ENCODE measurements at regions not wholly inside any gene's neighbourhood (a gene's known extent, or its start where the extent isn't known, plus 50 kb on each side); places are given as distances from the start of the nearest gene placed in this dataset.
"Not testable (repeated sequence)": the region's sequence is repeated elsewhere in the genome, so short reads cannot be mapped to it uniquely, and the experiment has no call there.

DNA sequence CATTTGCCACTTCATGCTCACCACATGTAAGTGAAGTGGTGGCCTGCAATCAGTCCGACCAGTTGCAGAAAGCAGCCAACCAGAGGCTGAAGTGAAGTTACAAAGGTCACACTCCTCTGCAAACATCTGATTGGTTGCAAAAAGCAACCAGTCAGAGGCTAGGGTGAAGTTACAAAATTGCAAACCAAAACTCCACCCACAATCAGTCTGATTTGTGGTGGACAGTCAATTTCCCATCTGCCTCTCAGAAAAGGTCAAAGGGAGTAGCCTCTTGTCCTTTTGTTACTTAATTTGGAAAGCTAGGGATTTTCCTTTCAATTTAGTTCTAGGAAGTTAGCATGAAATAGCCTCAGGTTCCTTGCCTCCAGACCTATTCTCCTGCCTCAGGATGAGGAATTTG is 185.0 kb downstream of the UXS1 start:
- no peak for DNase-seq (ENCODE audit: low read depth)

DNA sequence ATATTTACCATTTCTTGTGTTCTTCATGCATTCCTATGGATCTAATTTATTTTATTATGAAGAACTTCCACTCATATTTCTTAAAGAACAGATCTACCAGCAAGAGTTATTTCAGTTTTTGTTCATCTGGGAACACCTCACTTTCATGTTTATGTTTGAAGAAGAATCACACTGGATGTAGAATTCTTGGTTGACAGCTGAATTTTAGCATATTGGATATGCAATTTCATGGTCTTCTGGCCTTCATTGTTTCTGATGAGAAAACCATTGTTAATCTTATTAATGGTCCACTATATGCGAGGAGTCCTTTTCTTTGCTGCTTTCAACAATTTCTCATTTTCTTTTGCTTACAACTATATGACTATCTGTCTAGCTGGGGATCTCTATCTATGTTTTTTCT is 189.2 kb downstream of the UXS1 start:
- no peak for DNase-seq (ENCODE audit: low read depth)

DNA sequence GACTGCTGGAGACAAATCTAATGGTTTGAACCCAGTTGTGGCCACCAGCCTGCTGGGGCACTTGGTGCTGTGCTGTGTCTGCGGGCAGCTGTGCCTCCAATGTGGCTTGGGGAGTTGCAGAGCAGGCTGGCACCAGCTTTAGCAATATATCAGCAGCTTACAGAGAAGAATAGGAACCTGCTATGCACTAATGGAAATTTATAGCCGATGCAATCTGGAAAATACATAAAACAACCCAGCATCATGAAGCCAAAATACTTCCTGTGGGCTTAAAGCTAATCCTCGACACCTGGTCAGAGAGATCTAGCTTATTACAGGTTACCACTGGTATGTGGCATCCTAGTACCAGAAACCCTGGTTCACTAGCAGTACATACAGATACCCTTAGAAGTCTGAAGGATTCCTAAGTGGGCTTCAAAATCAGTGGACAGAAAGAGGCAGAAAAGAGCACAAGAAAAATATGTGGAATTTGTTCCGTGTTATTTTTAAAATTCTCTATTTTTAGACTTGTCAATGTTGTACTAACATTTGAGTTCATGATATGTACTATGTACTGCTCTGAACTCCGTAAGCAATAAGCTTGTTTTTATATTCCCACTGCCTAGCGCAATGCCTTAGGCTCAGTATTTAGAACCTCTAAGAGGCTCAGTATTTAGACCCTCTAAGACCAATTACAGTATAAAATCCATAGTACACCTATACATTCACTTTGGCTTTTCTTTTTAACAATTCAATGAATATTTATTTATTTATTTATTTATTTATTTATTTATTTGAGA is 194.7 kb downstream of the UXS1 start:
- no peak for DNase-seq (ENCODE audit: low read depth)

DNA sequence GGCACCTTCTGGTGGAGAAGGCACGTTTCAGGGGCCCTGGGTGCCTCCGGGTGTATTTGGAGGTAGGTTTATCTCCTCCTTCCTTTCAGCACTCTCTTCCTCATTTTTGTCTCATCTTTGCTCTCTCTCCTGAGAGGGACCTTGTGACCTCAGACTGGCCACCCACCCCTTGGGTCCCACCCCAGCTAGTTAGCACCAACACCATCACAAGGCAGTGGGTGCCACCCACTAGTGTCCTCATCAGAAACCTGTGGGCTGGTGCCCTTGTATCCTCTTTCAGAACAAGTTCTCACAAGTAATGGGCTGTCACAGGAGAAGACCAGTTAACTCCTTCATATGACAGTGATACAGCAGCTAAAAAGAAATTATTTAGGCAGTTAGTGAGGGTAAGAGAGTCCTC is 196.4 kb downstream of the UXS1 start:
- no peak for DNase-seq (ENCODE audit: low read depth)

DNA sequence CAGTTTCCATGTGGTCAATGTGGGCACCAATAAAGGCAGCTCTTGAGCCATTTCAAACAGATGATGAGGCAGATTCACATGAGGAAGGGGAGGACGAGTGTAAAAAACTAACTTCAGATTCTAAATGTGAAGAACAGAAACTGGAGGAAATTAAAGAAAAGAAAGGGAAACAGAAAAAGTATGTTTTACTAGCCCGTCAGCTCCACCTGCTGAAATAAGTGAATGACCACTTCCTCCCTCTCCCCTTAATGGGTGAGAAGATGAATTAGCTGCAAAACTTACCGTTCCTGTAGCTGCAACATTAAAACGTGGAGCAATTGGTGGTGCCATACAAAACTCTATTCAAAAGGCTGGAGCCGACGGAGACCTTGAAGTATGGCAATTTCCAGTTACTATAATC is 203.5 kb downstream of the UXS1 start:
- no peak for DNase-seq (ENCODE audit: low read depth)

DNA sequence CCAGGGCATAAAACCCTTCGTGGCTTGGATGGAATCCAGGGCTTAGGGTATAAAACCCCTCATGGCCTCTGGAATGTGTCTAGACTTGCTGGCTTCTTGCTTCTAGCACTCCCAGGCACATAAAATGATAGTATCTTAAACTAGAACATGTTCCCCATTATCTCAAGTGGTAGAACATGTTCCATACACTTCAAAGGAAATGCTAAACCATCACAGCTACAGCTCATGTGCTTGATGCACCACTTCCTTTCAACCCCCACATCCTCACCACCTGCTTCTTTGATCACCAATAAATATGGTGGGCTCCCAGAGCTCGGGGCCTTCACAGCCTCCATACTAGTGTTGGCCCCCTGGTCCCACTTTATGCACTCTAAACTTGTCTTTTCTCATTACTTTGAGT is 204.3 kb downstream of the UXS1 start:
- DNase-seq (ENCODE audit: low read depth) = not testable (repeated sequence)

DNA sequence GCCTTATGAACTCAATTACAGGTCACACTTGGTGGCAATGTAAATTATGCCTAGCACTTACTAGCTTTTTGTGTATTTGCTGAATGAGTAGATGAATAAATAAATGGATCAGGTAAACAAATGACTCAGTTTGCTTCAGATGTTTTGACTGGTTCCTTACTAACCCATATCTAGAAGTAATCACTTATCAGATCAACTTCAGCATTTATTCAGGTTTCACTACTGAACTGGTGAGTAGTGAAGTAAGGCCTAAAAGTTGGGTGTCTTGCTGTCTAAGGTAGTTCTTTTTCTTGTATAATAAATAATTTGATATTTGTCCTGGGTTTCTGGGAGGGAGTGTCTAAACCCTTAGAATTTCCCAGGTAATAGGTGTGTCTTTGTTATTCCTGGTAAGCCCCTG is 205.0 kb downstream of the UXS1 start:
- no peak for DNase-seq (ENCODE audit: low read depth)

DNA sequence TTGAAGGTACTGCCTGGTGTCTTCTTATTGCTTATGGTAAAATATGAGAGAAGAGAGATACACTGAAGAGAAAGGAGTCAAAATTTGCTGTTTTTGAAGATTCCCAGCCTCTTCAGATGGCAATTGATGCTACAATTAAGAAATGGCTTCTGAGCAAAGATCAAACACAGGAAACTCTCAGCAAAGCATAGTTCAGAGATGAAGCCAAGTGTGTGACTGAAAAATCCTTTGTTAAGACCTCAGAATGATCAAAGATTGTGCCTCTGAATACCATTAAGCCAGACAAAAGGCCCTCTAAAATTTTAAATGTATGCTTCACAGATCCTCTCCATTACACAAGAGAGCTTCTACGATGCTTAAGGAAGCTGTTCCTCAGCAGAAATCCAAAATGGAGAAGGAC is 216.3 kb downstream of the UXS1 start:
- DNase-seq (ENCODE audit: low read depth) = no peak

DNA sequence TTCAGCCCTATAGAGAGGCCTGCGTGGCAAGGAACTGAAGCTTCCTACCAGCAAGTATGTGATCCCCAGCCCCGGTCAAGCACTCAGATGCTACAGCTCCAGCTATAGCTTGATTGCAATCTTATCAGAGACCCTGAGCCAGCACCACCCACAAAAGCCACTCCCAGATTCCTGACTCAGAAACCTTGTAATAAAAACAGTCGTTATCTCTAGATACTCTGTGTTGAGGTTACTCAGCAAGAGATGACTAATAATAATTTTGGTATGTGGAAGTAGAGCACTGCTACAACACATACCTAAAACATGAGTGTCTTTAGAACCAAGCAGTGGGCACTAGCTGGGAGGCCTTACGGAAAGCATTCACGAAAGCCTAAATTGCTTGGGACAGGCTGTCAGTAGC is 216.9 kb downstream of the UXS1 start:
- peak; percentile 60 for DNase-seq (ENCODE audit: low read depth)

DNA sequence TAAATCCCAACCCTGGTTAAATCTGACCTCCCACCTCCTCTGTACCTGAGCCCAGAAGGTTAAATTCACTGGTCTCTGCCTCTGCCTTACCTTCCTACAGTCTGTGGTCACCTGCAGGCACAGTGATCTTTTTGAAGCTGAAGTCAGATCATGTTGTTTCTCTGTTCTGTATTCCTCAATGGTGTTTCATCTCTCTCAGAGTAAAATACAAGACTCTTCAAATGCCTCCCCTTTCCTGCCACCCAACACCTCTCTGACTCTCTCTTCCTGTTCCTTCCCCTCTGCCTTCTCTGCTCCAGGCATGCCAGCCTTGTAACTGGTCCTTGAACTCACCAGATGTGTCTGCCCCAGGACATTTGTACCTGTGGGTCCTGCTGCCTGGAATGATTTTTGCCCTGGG is 219.3 kb downstream of the UXS1 start:
- DNase-seq (ENCODE audit: low read depth) = no peak

DNA sequence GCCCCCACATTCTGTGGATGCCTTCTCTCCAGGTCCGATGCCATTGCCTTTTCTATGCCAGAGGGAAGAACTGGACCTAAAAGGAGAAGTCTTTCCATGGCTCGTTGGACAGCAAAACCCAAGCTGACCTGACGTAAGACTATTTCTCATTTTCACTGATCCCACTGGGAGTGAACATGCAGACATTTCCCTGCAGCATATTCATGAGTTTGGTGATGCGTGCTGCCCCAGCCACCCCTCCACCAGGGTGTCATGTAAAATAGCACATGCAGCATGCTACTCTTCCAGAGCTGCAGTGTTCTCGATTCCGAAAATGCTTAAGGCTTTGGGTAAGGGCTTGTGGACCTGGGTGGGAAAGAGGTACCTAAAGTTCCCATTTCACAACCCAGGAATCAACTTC is 221.2 kb downstream of the UXS1 start:
- no peak for DNase-seq (ENCODE audit: low read depth)

DNA sequence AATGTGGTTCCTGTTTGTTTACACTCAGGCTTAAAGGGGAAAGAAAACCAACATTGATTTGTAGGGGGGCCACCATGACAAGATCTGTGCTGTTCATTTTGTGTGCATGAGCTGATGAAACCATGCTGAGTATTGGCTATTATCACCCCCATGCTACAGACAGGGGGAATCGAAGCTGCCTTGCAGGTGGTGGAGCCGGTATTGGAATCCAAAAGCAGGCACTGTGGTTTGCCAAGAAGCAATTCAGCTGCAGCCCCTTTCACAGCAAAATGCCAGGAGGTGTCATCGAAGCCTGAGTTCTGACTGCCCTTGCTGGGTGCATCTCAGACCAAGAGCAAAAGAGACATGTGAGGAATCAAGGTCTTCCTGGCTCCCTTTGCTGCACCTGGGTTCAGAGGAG is 221.9 kb downstream of the UXS1 start:
- DNase-seq (ENCODE audit: low read depth) = no peak

DNA sequence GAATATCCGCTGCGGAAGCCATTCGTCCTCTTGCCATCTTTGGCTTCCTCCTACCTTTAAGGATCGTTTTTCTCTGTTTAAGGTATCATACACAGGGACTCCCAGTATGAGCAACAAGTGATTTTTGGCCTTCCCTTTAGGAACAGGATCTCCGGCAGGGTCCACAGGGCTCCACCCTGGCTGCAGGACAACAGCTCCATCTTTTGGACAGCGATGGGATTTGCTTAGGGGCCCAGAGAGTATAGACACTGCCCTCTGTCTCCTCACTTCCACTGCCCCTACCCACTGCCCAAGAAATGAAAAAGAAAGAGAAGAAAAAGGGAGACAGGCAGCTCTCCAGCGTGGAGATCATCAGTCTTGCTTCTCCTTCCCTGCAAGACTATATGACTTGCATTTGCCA is 224.5 kb downstream of the UXS1 start:
- DNase-seq (ENCODE audit: low read depth) = no peak

DNA sequence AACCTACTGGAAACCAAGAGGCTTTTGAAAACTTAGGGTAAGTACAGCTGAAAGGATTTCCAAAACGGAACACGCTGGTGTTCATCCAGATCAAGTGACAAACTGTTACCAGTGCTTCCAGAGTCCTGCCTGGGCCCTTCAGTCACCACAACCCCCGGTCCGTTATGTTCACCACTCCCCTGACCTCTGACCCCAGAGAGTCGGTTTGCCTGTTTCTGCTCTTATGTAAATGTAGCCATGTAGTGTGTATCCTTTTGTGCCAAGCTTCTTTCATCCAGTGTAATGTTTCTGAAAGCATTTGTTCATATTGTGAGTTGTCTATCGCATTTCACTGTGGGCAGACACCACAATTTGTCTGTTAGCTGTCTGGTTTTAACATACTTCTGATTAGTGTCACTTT is 217.5 kb downstream of the NCK2 start:
- no peak for DNase-seq (ENCODE audit: low read depth)

DNA sequence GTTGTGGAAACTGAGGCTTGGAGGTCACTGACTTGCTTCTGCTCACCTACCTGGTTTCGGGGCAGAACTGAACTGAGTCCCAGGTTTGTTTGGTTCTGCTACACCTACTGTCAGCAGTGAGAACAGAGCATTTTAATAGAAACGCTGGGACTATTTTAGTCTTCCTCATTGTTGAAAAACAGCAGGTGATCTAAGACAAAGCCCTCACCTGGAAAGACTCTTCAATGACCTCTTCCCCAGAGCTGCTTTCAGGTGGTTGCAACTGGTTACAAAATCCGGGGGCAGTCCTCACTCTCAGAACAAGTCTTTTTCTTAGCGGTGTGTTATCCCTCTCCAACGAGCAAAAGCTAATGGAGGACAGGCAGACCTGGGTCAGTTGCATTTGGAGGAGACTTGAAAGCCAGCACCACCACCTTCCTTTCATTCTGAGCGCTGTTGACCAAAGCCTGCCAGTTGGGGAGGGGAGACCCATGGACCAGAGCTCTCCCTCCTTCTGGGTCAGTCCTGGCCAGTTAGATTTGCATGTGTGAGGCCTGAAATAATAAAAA is 217.0 kb downstream of the NCK2 start:
- DNase-seq (ENCODE audit: low read depth) = no peak

DNA sequence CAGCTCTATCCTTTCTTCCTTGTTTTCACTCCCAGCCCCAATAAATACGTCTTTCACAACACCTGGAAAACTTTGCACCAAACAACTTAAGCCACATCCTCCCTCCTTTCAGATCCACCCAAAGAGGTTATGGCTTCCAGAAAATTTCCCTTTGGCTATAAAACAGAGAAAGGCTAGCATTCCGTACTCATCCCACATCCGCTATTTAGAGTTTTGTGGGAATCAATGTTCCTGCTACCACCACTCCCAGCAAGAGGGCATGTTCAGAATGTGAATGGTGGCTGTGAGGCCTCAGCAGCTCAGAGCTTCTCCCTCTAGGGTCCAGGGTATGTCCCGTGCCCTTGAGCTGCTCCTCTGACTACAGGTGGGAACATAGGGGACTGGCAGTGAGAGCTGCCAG is 214.6 kb downstream of the NCK2 start:
- DNase-seq (ENCODE audit: low read depth) = no peak

DNA sequence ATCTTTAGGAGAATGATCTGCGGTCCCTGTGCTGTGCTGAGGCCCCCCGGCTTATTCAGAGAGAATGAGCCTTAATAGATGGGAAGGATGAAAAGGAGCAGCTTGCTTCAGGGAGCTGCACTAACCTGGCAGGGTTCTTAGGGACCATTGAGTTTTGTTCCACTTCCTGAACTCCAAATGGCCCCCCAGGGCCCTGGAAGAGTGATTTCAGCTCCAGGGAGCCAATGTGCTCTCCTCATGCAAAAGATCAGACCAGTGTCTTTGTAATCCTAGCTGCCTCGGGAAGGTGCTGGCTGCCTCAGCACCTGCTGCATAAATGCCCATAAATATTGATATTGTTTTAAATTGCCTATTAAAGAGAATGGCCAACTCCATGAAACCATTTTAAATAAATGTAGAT is 210.2 kb downstream of the NCK2 start:
- DNase-seq (ENCODE audit: low read depth) = no peak

DNA sequence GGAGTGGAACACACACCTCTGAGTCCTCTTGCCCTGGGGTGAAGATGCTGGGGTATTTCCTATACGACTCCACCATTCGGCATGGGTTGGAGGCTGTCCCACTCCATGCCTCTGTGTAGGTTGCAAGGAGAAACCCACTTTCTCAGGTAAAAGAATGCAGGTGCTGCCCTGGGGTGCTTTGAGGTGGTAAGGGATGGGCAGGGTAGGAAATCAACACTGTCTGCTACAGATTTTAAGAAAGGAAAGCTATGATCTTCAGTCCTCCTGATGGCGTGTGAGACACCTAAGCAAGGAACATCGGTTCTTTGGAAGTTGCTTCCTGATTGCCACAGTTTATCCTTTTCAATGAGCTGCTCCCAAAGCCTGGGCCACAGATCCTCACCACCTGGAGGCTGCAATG is 209.2 kb downstream of the NCK2 start:
- DNase-seq (ENCODE audit: low read depth) = no peak

DNA sequence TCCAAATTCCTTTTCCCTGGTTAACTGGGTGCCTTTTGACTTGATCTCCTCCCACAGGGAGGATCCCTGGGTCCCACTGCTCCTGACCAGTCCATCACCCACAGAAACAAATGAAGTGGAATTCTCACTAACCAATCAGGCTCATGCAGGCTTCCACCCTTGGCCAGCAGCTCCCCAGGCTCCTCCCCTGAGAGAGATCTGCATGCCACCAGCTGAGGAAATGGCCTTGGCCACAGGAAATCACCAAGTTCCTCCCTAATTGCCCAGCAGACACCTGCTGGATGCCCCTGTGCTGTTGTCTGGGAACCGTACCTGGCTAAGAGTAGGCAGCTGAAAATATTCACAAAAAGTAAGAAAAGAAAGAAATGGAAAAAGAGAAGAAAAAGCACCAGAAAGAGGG is 207.4 kb downstream of the NCK2 start:
- no peak for DNase-seq (ENCODE audit: low read depth)

DNA sequence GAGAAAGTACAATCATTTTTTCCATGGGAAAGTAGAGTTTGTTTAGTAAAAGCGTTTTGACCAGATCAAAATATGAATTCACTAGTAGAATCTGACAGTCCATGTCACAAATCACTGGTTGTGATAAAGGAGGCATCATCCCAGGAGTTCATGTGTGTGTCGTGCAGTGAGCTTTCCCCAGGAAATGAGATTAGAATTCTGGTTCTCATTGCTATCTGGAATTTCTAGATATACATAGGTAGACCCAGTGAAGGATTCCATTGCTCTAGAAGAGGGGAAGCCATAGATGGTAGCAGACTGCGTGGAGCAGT is 206.6 kb downstream of the NCK2 start:
- DNase-seq (ENCODE audit: low read depth) = no peak

DNA sequence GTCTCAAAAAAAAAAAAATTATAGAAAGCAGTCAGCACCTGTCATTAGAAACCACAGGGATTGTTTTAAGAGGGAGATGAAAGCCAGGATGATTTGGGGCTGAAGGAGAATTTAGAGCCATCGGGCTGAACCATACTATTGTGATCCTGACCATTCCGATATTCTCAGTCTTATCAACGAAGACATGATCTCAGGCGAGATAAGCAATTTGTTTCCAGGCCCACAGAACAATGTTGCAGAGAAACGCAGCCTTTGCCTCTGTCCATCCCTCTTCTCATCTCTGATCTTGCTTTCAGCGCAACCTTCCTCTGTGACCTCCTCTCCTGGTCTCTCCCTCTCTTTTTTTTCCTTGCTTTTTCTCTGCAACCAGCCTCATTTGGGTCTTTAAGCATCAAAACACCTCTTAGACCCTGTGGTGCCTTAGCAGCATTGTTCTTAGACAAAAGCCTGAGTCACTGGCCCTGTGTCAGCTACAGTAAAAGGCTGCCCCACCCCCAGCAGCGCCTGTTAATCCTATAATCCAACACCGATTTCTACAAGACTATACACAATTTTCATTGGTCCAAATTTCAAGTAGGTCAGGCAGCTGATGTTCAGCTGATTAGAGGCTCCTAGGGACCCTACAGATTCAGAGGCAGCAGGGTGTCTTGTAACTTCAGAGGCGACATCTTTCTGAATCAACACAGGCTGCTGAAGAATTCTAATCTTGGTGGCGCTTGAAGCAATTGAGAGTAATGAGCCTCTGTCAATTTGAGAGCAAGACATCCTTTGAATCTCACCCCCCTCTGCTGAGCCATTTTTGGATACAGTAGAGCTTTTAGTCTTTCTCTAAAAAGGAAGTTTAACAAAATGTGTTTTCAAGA is 206.0 kb downstream of the NCK2 start:
- DNase-seq (ENCODE audit: low read depth) = peak; percentile 11

DNA sequence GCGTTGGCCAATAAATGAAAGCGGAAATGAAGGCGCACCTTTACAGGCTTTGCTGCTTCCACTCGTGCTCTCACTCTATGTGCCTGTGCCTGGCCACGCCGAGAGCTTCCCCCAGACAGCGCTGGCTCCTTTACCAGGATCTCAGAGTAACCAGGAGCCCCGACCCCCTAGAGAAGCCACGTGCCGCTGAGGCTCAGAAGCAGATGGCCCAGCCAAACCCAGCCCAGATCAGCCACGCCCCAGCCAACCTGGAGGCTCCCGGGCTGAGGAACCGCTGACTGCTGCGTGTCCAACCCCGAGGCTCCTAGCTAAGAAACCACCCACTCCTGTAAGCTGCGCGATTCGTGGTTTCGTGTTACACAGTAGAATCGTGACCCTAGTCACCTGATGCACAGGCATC is 199.3 kb downstream of the NCK2 start:
- DNase-seq (ENCODE audit: low read depth) = no peak
